WTC11 (cell line): ENCODE measurements at regions not wholly inside any gene's neighbourhood (a gene's known extent, or its start where the extent isn't known, plus 50 kb on each side); places are given as distances from the start of the nearest gene placed in this dataset.

ENCODE experiments used
- ATAC-seq: fragments of 200-7000 bp; cut with Tn5 transposase; 2 replicates; pipeline ENCODE4 v1.10.0; 2021; ENCODE audit warnings: mild to moderate bottlenecking, moderate library complexity
- CTCF ChIA-PET: fragments of 300-600 bp; sonication (Branson Sonifier 250); formaldehyde crosslinking; loops from one replicate; lab custom pipeline; 2021; ENCODE audit warnings: antibody characterized with exemption; lab: Charles Lee
- POLR2A ChIA-PET: fragments of 350-600 bp; sonication (Branson Sonifier 250); formaldehyde crosslinking; loops from one replicate; lab custom pipeline; 2021; ENCODE audit warnings: antibody characterized with exemption; lab: Charles Lee
- DNase-seq: peaks from one replicate; pipeline ENCODE4 v3.0.0; 2021; ENCODE audit warnings: low spot score
- H3K27ac Mint-ChIP-seq: 2 replicates; pipeline ENCODE4 v1.8.0; 2021; ENCODE audit warnings: mixed read lengths
- H3K27me3 Mint-ChIP-seq: 2 replicates; pipeline ENCODE4 v1.8.0; 2021; ENCODE audit warnings: low read depth, mild to moderate bottlenecking, moderate library complexity, mixed read lengths
- H3K36me3 Mint-ChIP-seq: 2 replicates; pipeline ENCODE4 v1.8.0; 2021; ENCODE audit warnings: mixed read lengths
- H3K4me1 Mint-ChIP-seq: 2 replicates; pipeline ENCODE4 v1.8.0; 2022; ENCODE audit warnings: mixed read lengths
- H3K4me3 Mint-ChIP-seq: 2 replicates; pipeline ENCODE4 v1.8.0; 2021; ENCODE audit warnings: mild to moderate bottlenecking, moderate library complexity, mixed read lengths
- H3K9me3 Mint-ChIP-seq: 2 replicates; pipeline ENCODE4 v1.8.0; 2021; ENCODE audit warnings: mixed read lengths
- AR ChIP-seq: fragments of 250-450 bp; sonication (Bioruptor Pico); IDR thresholded peaks from 2 replicates; pipeline ENCODE4 v1.9.0; 2021; ENCODE audit warnings: mild to moderate bottlenecking
- ATF1 ChIP-seq: sonication (generic); formaldehyde crosslinking; IDR thresholded peaks from 2 replicates; pipeline ENCODE4 v1.8.1; 2023; ENCODE audit warnings: mild to moderate bottlenecking, moderate library complexity, missing genetic modification reagents
- ATF2 ChIP-seq: sonication (generic); formaldehyde crosslinking; IDR thresholded peaks from 2 replicates; pipeline ENCODE4 v1.8.1; 2022; ENCODE audit warnings: low read depth, missing genetic modification reagents, borderline replicate concordance
- ATF3 ChIP-seq: sonication (generic); formaldehyde crosslinking; conservative IDR thresholded peaks from 2 replicates; pipeline ENCODE4 v1.8.1; 2022; ENCODE audit warnings: mild to moderate bottlenecking, missing genetic modification reagents
- E2F4 ChIP-seq: sonication (generic); formaldehyde crosslinking; IDR thresholded peaks from 2 replicates; pipeline ENCODE4 v1.8.1; 2022; ENCODE audit warnings: low read depth, mild to moderate bottlenecking, moderate library complexity, missing genetic modification reagents, borderline replicate concordance
- ELF4 ChIP-seq: sonication (generic); formaldehyde crosslinking; IDR thresholded peaks from 2 replicates; pipeline ENCODE4 v1.8.1; 2022; ENCODE audit warnings: low read depth, mild to moderate bottlenecking, moderate library complexity, missing genetic modification reagents
- FOXP4 ChIP-seq: sonication (generic); formaldehyde crosslinking; IDR thresholded peaks from 2 replicates; pipeline ENCODE4 v1.8.0; 2022; ENCODE audit warnings: mild to moderate bottlenecking, missing genetic modification reagents
- MYBL2 ChIP-seq: sonication (generic); formaldehyde crosslinking; IDR thresholded peaks from 2 replicates; pipeline ENCODE4 v1.8.1; 2023; ENCODE audit warnings: mild to moderate bottlenecking, moderate library complexity, missing genetic modification reagents
- NFATC4 ChIP-seq: fragments of 250-450 bp; sonication (Bioruptor Pico); IDR thresholded peaks from 2 replicates; pipeline ENCODE4 v1.9.0; 2021; ENCODE audit warnings: mild to moderate bottlenecking
- NR2C2 ChIP-seq: sonication (generic); formaldehyde crosslinking; IDR thresholded peaks from 2 replicates; pipeline ENCODE4 v1.8.0; 2022; ENCODE audit warnings: mild to moderate bottlenecking, missing genetic modification reagents
- OVOL2 ChIP-seq: fragments of 250-450 bp; sonication (Bioruptor Pico); IDR thresholded peaks from 2 replicates; pipeline ENCODE4 v1.9.0; 2021; ENCODE audit warnings: mild to moderate bottlenecking, borderline replicate concordance
- RORB ChIP-seq: fragments of 250-450 bp; sonication (Bioruptor Pico); IDR thresholded peaks from 2 replicates; pipeline ENCODE4 v1.9.0; 2021; ENCODE audit warnings: mild to moderate bottlenecking
- SMAD4 ChIP-seq: sonication (generic); formaldehyde crosslinking; IDR thresholded peaks from 2 replicates; pipeline ENCODE4 v1.8.0; 2022; ENCODE audit warnings: mild to moderate bottlenecking, missing genetic modification reagents
- SOX15 ChIP-seq: fragments of 250-450 bp; sonication (Bioruptor Pico); IDR thresholded peaks from 2 replicates; pipeline ENCODE4 v1.9.0; 2021; ENCODE audit warnings: mild to moderate bottlenecking
- SP1 ChIP-seq: sonication (generic); formaldehyde crosslinking; conservative IDR thresholded peaks from 2 replicates; pipeline ENCODE4 v1.8.1; 2022; ENCODE audit warnings: missing genetic modification reagents
- STAT6 ChIP-seq: sonication (generic); formaldehyde crosslinking; conservative IDR thresholded peaks from 2 replicates; pipeline ENCODE4 v1.8.1; 2023; ENCODE audit warnings: mild to moderate bottlenecking, low read depth, missing genetic modification reagents, moderate library complexity
- ZNF219 ChIP-seq: sonication (generic); formaldehyde crosslinking; IDR thresholded peaks from 2 replicates; pipeline ENCODE4 v1.8.0; 2023; ENCODE audit warnings: missing genetic modification reagents, mild to moderate bottlenecking, borderline replicate concordance
- ZNF232 ChIP-seq: sonication (generic); formaldehyde crosslinking; IDR thresholded peaks from 2 replicates; pipeline ENCODE4 v1.8.0; 2022; ENCODE audit warnings: mild to moderate bottlenecking, missing genetic modification reagents
- ZNF416 ChIP-seq: fragments of 250-450 bp; sonication (Bioruptor Pico); IDR thresholded peaks from 2 replicates; pipeline ENCODE4 v1.9.0; 2021; ENCODE audit warnings: mild to moderate bottlenecking, inconsistent platforms
- ZSCAN18 ChIP-seq: fragments of 250-450 bp; sonication (Bioruptor Pico); IDR thresholded peaks from 2 replicates; pipeline ENCODE4 v2.1.2; 2022; ENCODE audit warnings: mild to moderate bottlenecking, moderate library complexity

GRCh38 chr9:673264-673965, 168.1 kb upstream of the DMRT1 start:
- peak overlapping the region; percentile 95 for H3K27ac Mint-ChIP-seq
- ChIA-PET CTCF (interaction anchor here (1.1 kb wide), 1 partner anchor 10 kb away, joined by 5 read pairs; no protein-coding TSS in a partner anchor), POLR2A (no interaction called here)
- H3K4me3 Mint-ChIP-seq: no peak overlapping the region
- H3K4me1 Mint-ChIP-seq: peaks cover 60% of the 10 kb centered on the region
- no peak for DNase-seq
- peaks cover 23% of the 10 kb centered on the region for H3K36me3 Mint-ChIP-seq
- no peaks in the 10 kb centered on the region for H3K27me3 Mint-ChIP-seq
- ATAC-seq: no peak; the same call in 1 of the 2 replicates
- peaks cover 27% of the 10 kb centered on the region for H3K9me3 Mint-ChIP-seq
- no peak for TF ChIP-seq ZSCAN18 (CRISPR knock-in tag)
- no peak for TF ChIP-seq ATF1 (CRISPR knock-in tag)
- no peak for TF ChIP-seq NR2C2 (CRISPR knock-in tag)
- TF ChIP-seq SP1 (CRISPR knock-in tag): no peak
- TF ChIP-seq ZNF232 (CRISPR knock-in tag): no peak
- TF ChIP-seq MYBL2 (CRISPR knock-in tag): no peak
- TF ChIP-seq AR (CRISPR knock-in tag): no peak
- no peak for TF ChIP-seq ZNF219 (CRISPR knock-in tag)
- no peak for TF ChIP-seq SOX15
- no peak for TF ChIP-seq OVOL2 (CRISPR knock-in tag)
- no peak for TF ChIP-seq ATF3 (CRISPR knock-in tag)
- TF ChIP-seq NFATC4: no peak
- TF ChIP-seq SMAD4 (CRISPR knock-in tag): no peak
- TF ChIP-seq STAT6 (CRISPR knock-in tag): no peak
- TF ChIP-seq E2F4 (CRISPR knock-in tag): no peak
- TF ChIP-seq ATF2 (CRISPR knock-in tag): no peak
- TF ChIP-seq RORB: no peak
- TF ChIP-seq ZNF416 (CRISPR knock-in tag): no peak
- TF ChIP-seq ELF4: no peak
- TF ChIP-seq FOXP4 (CRISPR knock-in tag): no peak
